ENCODE measurements at regions not wholly inside any gene's neighbourhood (a gene's known extent, or its start where the extent isn't known, plus 50 kb on each side); places are given as distances from the start of the nearest gene placed in this dataset.

DNA sequence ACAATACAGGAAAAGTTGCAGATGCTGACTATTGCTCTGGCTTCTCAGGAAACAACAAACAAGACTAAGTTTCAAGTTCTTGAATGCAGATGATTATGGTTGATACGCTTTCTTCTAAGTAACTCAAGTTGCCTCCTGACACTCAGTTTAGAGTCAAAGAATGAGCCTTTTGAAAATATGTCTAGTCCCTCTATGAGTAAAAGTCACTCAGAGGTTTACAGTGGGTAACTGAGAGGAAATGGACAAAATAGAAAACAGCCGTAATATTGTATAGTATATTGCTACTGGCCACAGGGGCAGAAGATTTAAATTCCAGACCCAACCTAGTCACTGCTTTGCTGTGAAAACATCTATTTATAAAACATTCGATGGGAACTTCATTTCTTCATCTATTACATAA is 280.0 kb upstream of the ID4 start (continued):
- TF ChIP-seq, protein P1, sequence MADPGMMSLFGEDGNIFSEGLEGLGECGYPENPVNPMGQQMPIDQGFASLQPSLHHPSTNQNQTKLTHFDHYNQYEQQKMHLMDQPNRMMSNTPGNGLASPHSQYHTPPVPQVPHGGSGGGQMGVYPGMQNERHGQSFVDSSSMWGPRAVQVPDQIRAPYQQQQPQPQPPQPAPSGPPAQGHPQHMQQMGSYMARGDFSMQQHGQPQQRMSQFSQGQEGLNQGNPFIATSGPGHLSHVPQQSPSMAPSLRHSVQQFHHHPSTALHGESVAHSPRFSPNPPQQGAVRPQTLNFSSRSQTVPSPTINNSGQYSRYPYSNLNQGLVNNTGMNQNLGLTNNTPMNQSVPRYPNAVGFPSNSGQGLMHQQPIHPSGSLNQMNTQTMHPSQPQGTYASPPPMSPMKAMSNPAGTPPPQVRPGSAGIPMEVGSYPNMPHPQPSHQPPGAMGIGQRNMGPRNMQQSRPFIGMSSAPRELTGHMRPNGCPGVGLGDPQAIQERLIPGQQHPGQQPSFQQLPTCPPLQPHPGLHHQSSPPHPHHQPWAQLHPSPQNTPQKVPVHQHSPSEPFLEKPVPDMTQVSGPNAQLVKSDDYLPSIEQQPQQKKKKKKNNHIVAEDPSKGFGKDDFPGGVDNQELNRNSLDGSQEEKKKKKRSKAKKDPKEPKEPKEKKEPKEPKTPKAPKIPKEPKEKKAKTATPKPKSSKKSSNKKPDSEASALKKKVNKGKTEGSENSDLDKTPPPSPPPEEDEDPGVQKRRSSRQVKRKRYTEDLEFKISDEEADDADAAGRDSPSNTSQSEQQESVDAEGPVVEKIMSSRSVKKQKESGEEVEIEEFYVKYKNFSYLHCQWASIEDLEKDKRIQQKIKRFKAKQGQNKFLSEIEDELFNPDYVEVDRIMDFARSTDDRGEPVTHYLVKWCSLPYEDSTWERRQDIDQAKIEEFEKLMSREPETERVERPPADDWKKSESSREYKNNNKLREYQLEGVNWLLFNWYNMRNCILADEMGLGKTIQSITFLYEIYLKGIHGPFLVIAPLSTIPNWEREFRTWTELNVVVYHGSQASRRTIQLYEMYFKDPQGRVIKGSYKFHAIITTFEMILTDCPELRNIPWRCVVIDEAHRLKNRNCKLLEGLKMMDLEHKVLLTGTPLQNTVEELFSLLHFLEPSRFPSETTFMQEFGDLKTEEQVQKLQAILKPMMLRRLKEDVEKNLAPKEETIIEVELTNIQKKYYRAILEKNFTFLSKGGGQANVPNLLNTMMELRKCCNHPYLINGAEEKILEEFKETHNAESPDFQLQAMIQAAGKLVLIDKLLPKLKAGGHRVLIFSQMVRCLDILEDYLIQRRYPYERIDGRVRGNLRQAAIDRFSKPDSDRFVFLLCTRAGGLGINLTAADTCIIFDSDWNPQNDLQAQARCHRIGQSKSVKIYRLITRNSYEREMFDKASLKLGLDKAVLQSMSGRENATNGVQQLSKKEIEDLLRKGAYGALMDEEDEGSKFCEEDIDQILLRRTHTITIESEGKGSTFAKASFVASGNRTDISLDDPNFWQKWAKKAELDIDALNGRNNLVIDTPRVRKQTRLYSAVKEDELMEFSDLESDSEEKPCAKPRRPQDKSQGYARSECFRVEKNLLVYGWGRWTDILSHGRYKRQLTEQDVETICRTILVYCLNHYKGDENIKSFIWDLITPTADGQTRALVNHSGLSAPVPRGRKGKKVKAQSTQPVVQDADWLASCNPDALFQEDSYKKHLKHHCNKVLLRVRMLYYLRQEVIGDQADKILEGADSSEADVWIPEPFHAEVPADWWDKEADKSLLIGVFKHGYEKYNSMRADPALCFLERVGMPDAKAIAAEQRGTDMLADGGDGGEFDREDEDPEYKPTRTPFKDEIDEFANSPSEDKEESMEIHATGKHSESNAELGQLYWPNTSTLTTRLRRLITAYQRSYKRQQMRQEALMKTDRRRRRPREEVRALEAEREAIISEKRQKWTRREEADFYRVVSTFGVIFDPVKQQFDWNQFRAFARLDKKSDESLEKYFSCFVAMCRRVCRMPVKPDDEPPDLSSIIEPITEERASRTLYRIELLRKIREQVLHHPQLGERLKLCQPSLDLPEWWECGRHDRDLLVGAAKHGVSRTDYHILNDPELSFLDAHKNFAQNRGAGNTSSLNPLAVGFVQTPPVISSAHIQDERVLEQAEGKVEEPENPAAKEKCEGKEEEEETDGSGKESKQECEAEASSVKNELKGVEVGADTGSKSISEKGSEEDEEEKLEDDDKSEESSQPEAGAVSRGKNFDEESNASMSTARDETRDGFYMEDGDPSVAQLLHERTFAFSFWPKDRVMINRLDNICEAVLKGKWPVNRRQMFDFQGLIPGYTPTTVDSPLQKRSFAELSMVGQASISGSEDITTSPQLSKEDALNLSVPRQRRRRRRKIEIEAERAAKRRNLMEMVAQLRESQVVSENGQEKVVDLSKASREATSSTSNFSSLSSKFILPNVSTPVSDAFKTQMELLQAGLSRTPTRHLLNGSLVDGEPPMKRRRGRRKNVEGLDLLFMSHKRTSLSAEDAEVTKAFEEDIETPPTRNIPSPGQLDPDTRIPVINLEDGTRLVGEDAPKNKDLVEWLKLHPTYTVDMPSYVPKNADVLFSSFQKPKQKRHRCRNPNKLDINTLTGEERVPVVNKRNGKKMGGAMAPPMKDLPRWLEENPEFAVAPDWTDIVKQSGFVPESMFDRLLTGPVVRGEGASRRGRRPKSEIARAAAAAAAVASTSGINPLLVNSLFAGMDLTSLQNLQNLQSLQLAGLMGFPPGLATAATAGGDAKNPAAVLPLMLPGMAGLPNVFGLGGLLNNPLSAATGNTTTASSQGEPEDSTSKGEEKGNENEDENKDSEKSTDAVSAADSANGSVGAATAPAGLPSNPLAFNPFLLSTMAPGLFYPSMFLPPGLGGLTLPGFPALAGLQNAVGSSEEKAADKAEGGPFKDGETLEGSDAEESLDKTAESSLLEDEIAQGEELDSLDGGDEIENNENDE (IDR thresholded peaks at IDR 0.05; ENCODE audit: insufficient replicate concordance, low read length): no peak
- no peak for TF ChIP-seq NRF1 (IDR thresholded peaks at IDR 0.05; ENCODE audit: low read depth, low read length)
- TF ChIP-seq SIX5 (IDR thresholded peaks at IDR 0.05; ENCODE audit: low read depth, low read length): no peak
- TF ChIP-seq, protein P2, sequence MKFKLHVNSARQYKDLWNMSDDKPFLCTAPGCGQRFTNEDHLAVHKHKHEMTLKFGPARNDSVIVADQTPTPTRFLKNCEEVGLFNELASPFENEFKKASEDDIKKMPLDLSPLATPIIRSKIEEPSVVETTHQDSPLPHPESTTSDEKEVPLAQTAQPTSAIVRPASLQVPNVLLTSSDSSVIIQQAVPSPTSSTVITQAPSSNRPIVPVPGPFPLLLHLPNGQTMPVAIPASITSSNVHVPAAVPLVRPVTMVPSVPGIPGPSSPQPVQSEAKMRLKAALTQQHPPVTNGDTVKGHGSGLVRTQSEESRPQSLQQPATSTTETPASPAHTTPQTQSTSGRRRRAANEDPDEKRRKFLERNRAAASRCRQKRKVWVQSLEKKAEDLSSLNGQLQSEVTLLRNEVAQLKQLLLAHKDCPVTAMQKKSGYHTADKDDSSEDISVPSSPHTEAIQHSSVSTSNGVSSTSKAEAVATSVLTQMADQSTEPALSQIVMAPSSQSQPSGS (IDR thresholded peaks at IDR 0.05; ENCODE audit: low read length): no peak
- TF ChIP-seq, protein P3, sequence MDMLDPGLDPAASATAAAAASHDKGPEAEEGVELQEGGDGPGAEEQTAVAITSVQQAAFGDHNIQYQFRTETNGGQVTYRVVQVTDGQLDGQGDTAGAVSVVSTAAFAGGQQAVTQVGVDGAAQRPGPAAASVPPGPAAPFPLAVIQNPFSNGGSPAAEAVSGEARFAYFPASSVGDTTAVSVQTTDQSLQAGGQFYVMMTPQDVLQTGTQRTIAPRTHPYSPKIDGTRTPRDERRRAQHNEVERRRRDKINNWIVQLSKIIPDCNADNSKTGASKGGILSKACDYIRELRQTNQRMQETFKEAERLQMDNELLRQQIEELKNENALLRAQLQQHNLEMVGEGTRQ (IDR thresholded peaks at IDR 0.05; ENCODE audit: low read length): no peak
- no peak for TF ChIP-seq SP4 (IDR thresholded peaks at IDR 0.05; ENCODE audit: low read length)
- no peak for TF ChIP-seq PHF8 (conservative IDR thresholded peaks at IDR 0.05; ENCODE audit: low read depth, low read length)
- no peak for TF ChIP-seq TAF1 (IDR thresholded peaks at IDR 0.05; ENCODE audit: low read depth, low read length)
- TF ChIP-seq GABPA (IDR thresholded peaks at IDR 0.05; ENCODE audit: borderline replicate concordance, insufficient read depth, low read length): no peak

All from H1 (cell line).